ENCODE measurements at regions not wholly inside any gene's neighbourhood (a gene's known extent, or its start where the extent isn't known, plus 50 kb on each side); places are given as distances from the start of the nearest gene placed in this dataset.

GRCh38 chrX:39996536-39996935, 101.2 kb downstream of the BCOR start (continued):
- TF ChIP-seq ZBTB33 (IDR thresholded peaks at IDR 0.05; ENCODE audit: extremely low read depth, insufficient replicate concordance, low read length) = no peak

- Histone ChIP-seq H3K9me3 (ENCODE audit: control insufficient read depth in 1 of 2, insufficient read depth in 1 of 2, low read depth in 1 of 2, low read length in 2 of 2) (no peaks in the 10 kb centered on the region), H3K9ac (ENCODE audit: low read length) (no peak overlapping the region), H3K27me3 (ENCODE audit: insufficient read depth, low read length) (no peaks in the 10 kb centered on the region), H3K79me2 (ENCODE audit: insufficient read depth, low read length) (no peaks in the 10 kb centered on the region), H3K4me3 (replicated peaks in 1 of 2; ENCODE audit: low read depth in 1 of 2, low read length in 2 of 2) (no peak overlapping the region), H3K4me2 (ENCODE audit: low read length) (no peak overlapping the region), H3K4me1 (ENCODE audit: control insufficient read depth in 1 of 2, insufficient read depth in 2 of 2, low read length in 2 of 2) (no peaks in the 10 kb centered on the region; a peak in 1 of 4 replicates), H4K20me1 (ENCODE audit: insufficient read depth) (no peaks in the 10 kb centered on the region), H3K9me2 (ENCODE audit: insufficient read depth) (no peaks in the 10 kb centered on the region), H3K36me3 (ENCODE audit: control insufficient read depth in 1 of 2, insufficient read depth in 2 of 2, low read length in 2 of 2) (no peaks in the 10 kb centered on the region), H3K27ac (ENCODE audit: low read depth, low read length) (no peak overlapping the region), H2AFZ (ENCODE audit: low read depth, low read length, poor library complexity, severe bottlenecking) (no peak overlapping the region)
- ChIA-PET POLR2A (interaction anchor here (0.6 kb wide), 1 partner anchor 21 kb away, joined by 3 read pairs; no protein-coding TSS in a partner anchor), CTCF (no interaction called here), RAD21 (ENCODE audit: low non-redundant PET in 1 of 2, low total read pairs in 2 of 2, uncharacterized antibody in 2 of 2, unreplicated experiment in 2 of 2) (no interaction called here)
- ATAC-seq = no peak
- no TSS peak for BruUV-seq (replicated peaks)
- DNase-seq (ENCODE audit: low read depth, low spot score) = no peak
- intact Hi-C loops (cut with micrococcal nuclease) = no loop called here
- TF ChIP-seq ZFX (IDR thresholded peaks at IDR 0.05) (no peak), POLR2AphosphoS5 (IDR thresholded peaks at IDR 0.05; ENCODE audit: low read depth, low read length) (no peak), POLR2A (IDR thresholded peaks at IDR 0.05; ENCODE audit: borderline replicate concordance, extremely low read depth, insufficient read depth, insufficient read length) (no peak), EGR1 (IDR thresholded peaks at IDR 0.05; ENCODE audit: low read depth) (no peak), RAD21 (IDR thresholded peaks at IDR 0.05; ENCODE audit: low read depth) (no peak), REST (IDR thresholded peaks at IDR 0.05; ENCODE audit: low read depth) (no peak), ELF1 (IDR thresholded peaks at IDR 0.05; ENCODE audit: borderline replicate concordance, low read depth) (no peak), CBX3 (IDR thresholded peaks at IDR 0.05; ENCODE audit: low read depth) (no peak), MAX (IDR thresholded peaks at IDR 0.05) (no peak), EZH2phosphoT487 (IDR thresholded peaks at IDR 0.05; ENCODE audit: borderline replicate concordance) (no peak), SRF (IDR thresholded peaks at IDR 0.05; ENCODE audit: low read depth) (no peak), TCF7L2 (IDR thresholded peaks at IDR 0.05; ENCODE audit: borderline replicate concordance, extremely low read depth, insufficient read depth, insufficient read length) (no peak), CTCF (IDR thresholded peaks at IDR 0.05 in 2 of 3, conservative IDR thresholded peaks at IDR 0.05 in 1 of 3; ENCODE audit: borderline replicate concordance in 1 of 3, insufficient read depth in 1 of 3, low read depth in 2 of 3, low read length in 2 of 3) (no peak), SP1 (IDR thresholded peaks at IDR 0.05; ENCODE audit: low read depth) (no peak), CEBPB (IDR thresholded peaks at IDR 0.05; ENCODE audit: low read depth) (no peak), EZH2 (IDR thresholded peaks at IDR 0.05) (no peak), SIN3A (IDR thresholded peaks at IDR 0.05; ENCODE audit: low read depth) (no peak)
Observed at GRCh38 chrX:39998636-39999406, 98.9 kb downstream of the BCOR start.

Data from HCT116 (cell line).